ENCODE measurements at regions not wholly inside any gene's neighbourhood (a gene's known extent, or its start where the extent isn't known, plus 50 kb on each side); places are given as distances from the start of the nearest gene placed in this dataset.

GRCh38 chr3:106249981-106250380, 381.2 kb upstream of the CBLB start:
- H3K4me3 ChIP-seq (ENCODE audit: low read depth, low read length): no peak overlapping the region
- no peak for DNase-seq (ENCODE audit: low read depth)
- TF ChIP-seq CTCF (IDR thresholded peaks at IDR 0.05; ENCODE audit: control insufficient read depth, extremely low read depth, insufficient read depth): no peak

- no peak for TF ChIP-seq CTCF (IDR thresholded peaks at IDR 0.05; ENCODE audit: control insufficient read depth, extremely low read depth, insufficient read depth)
- DNase-seq (ENCODE audit: low read depth): no peak
- no peak overlapping the region for H3K4me3 ChIP-seq (ENCODE audit: low read depth, low read length)
Observed at GRCh38 chr3:106251160-106251892, 382.5 kb upstream of the CBLB start.

DNA sequence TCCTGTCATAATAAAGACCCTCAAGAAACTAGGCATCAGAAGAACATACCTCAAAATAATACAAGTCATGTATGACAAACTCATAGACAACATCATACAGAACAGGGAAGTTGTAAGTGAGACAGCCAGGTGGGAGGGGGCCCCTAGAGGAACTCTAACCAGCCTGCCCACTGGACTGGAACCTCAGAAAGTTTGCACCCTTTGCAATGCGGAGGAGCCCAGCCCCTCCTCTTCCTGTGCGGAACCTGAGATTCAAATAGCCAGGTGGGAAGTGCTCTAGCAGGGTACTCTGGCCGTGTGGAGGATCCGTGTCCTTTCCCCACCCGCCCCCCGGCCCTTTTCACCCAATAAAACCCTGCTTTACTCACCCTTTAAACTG, 387.0 kb upstream of the CBLB start:
- H3K4me3 ChIP-seq (ENCODE audit: low read depth, low read length): no peak overlapping the region
- DNase-seq (ENCODE audit: low read depth): no peak
- TF ChIP-seq CTCF (IDR thresholded peaks at IDR 0.05; ENCODE audit: control insufficient read depth, extremely low read depth, insufficient read depth): no peak

DNA sequence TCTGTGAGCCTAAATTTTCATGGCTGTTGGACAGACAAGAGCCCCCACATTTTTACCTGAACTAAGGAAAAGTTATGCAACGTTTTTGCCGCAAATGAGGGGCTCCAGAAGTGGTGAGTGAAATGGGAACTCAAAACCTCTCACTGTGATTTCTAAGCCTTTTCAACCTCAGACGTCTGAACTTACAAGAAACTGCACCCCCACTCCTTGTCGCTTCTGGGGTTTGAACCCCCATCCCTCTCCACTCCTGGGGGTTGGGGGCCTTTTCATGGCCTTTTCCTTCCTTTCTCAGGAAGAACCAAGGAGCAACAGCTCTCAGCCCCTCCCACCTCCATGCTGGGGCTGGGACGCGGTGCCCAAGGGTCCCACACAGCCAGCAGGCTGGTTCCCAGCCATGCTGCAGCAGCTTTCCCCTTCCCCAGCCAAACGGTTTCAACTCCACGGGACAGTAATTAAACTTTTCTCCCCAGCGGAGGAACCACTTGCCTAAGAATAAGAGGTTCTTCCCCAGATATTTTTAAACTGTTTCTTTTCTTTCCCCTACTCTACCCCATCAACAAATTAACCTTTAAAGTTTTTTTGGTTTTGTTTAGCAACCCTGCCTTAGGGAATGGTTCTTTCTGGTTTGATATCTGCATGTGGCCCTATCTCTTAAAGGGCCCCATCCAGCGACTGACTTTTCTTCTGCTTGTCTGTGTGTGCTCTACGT, 387.6 kb upstream of the CBLB start:
- no peak for TF ChIP-seq CTCF (IDR thresholded peaks at IDR 0.05; ENCODE audit: control insufficient read depth, extremely low read depth, insufficient read depth)
- DNase-seq (ENCODE audit: low read depth): no peak
- H3K4me3 ChIP-seq (ENCODE audit: low read depth, low read length): no peak overlapping the region

DNA sequence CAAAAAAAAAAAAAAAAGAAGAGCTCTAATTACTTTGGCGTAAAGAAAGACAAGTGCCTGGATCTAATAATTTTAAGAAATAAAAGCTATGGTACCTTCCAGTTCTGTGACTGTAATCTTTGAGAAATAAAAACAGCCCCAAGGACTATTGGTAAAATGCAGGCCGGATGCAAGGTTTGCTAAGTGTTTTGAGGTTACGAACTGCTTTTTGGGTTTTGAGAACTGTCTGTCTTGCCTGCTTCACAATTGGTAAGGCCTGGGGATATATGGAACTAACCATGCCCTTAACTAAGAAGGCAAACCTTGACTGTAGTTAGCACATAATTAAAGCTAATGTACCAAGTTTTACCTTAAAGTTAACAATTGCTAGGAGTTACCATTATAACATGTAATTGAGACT, 388.4 kb upstream of the CBLB start:
- no peak for TF ChIP-seq CTCF (IDR thresholded peaks at IDR 0.05; ENCODE audit: control insufficient read depth, extremely low read depth, insufficient read depth)
- no peak overlapping the region for H3K4me3 ChIP-seq (ENCODE audit: low read depth, low read length)
- DNase-seq (ENCODE audit: low read depth): no peak

GRCh38 chr3:106261396-106261795, 392.6 kb upstream of the CBLB start:
- no peak for TF ChIP-seq CTCF (IDR thresholded peaks at IDR 0.05; ENCODE audit: control insufficient read depth, extremely low read depth, insufficient read depth)
- DNase-seq (ENCODE audit: low read depth): no peak
- no peak overlapping the region for H3K4me3 ChIP-seq (ENCODE audit: low read depth, low read length)

All from LNCaP clone FGC (cell line).